Stimulated activated CD4-positive, alpha-beta T cell treated with anti-CD3 and anti-CD28 coated beads, Interleukin-15, amount 100 ng/mL, for 1 hour (primary cell): ENCODE measurements at regions not wholly inside any gene's neighbourhood (a gene's known extent, or its start where the extent isn't known, plus 50 kb on each side); places are given as distances from the start of the nearest gene placed in this dataset.
A peak's percentile ranks its signal among the peaks of the same experiment; 100 is the strongest.

Experiments
- DNase-seq, 2 donors: peaks; one replicate each; pipeline ENCODE4 v3.0.0-alpha.2; 2020; ENCODE audit warnings: low read depth in 1 of 2, low spot score in 1 of 2

DNA sequence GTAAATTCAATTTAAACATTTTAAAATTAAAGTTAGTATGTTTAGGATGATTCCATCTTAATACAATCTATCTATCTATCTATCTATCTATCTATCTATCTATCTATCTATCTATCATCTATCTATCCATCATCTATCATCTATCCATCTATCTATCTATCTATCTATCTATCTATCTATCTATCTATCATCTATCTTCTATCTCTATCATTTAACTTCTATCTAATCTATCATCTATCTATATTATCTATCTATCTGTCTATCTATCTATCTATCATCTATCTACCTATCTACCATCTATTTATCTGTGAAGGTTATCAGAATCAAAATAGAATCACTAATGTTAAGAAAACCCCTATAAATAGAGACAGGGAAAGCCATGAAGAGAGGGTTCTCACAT lies 78.3 kb downstream of the RAMP3 start:
- no peak for DNase-seq

DNA sequence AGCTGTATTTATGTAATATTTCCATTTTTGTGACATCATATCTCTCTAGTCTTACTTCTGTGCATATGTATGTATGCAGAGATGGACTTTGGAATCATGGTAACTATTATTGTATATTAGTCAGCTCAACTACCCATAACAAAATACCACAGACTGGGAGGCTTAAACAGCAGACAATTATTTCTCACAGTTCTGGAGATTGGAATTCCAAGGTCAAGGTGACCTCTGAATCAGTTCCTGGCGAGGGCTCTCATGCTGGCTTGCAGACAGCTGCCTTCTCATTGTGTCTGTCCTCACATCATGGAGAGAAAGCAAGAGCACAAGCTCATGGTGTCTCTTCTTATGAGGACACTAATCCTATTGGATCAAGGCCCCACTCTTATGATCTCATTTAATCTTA lies 79.1 kb downstream of the RAMP3 start:
- DNase-seq, result no peak

DNA sequence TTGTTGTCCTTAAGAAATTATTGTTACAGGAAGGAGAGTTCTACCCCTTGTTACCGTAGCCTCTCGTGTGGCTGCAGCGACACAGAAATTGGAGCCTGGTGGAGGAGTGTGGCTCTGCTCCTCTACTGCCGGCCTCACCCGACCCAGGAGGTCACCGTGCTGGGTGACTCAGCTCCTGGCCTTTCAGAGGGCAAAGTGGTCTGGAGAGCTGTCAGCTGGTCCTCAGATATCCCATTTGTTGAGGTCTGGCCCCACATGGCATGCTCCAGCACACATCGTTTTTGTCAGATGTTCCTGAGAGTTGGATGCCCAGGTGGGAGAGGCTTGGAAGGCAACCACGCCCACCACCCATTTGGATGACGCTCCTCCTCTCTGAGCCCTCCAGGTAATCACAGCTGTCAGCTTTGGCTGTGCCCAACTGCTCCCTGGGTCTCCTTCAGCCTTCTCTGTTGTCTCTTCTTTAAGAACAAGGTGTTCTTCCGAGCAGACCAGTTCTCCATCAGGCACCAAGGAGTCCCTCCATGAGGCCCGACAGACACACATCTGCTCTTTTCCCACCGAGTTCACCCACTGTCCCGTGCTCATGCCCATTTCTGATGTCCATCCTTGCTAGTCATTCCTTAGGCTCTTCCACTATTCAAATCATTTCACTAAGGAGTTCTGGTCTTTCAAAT lies 80.3 kb downstream of the RAMP3 start:
- no peak for DNase-seq

GRCh38 chr7:45238806-45239205 lies 81.2 kb downstream of the RAMP3 start:
- no peak for DNase-seq

GRCh38 chr7:45239486-45239885 lies 81.9 kb downstream of the RAMP3 start:
- no peak for DNase-seq

- no peak for DNase-seq
Measured at GRCh38 chr7:45240273-45240771, 82.7 kb downstream of the RAMP3 start.

DNA sequence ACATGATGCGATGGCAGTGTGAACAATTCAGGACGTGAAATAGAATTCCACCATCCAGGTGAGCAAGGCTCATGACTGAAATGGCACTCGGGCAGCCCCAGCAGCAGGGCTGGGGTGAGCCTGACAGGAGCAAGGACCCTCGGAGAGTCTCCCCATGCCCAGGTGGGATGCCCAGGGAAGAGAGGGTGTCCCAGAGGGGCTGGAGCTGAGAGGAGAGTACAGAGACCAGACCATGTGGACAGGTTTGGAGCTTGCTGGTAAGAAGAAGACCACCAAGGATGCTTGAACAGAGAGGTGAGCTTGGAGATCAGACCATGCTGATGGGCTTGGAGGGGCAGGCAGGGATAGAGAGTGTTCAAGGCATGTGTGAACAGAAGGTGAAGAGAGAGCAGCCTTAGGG lies 83.3 kb downstream of the RAMP3 start:
- DNase-seq, result no peak

DNA sequence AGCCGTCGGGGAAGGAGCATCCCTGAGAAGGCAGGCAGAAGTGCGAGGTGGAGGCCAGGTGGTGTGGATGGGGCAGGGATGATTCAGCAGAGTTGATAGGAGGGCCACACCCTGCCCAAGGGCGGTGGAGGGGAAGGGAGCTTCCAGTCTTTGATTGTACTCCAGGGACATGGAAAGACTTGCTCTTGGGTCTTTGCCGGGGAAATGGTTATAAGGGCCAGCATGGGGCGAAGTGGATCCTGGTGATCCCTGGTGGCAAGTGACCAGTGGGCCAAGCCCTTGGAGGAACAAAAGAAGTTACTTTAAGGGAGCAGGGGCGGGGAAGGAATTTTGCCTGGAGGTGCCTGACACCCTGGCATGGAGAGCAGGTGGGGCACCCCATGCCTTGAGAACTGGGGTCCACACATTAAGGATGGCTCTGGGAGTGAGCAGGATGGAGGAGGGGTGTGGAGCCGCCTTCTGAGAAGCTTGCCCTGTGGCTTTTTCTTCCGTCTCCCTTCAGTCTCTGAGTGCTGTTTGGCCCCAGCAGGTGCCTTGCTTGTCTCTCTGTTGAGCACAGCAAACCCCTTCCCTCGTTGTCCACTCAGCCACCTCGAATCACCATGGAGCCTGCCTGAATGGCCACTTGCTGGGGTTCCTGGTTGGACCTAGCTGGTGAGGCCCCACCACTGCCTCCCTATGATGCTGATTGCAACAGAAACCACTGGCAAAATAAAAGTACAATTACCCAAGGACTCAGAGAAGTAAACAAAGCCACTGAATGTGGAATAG lies 83.9 kb downstream of the RAMP3 start:
- no peak for DNase-seq

DNA sequence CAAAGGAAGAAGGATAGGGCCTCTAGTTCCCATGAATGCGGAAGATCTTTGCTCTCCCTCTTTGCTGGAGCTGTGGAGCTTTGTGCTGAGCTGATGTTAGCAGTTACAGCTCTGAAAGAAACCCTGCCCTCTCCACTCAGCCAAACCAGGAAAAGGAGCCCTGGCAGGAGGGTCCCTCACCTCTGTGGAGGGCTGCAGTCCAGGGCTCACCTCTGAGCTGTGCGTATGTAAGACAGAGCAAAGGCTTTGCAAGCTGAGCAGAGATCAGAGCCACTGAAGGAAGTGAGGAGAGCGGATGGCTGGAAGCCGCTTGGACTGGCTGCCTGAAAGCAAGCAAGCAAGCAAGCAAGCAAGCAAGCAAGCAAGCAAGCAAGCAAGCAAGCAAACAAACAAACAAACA lies 84.7 kb downstream of the RAMP3 start:
- no peak for DNase-seq

- no peak for DNase-seq
Measured at GRCh38 chr7:45242698-45243097, 85.1 kb downstream of the RAMP3 start.

- DNase-seq, result no peak
Measured at GRCh38 chr7:45244981-45245380, 87.4 kb downstream of the RAMP3 start.

GRCh38 chr7:45246339-45246738 lies 88.7 kb downstream of the RAMP3 start:
- DNase-seq, result no peak

DNA sequence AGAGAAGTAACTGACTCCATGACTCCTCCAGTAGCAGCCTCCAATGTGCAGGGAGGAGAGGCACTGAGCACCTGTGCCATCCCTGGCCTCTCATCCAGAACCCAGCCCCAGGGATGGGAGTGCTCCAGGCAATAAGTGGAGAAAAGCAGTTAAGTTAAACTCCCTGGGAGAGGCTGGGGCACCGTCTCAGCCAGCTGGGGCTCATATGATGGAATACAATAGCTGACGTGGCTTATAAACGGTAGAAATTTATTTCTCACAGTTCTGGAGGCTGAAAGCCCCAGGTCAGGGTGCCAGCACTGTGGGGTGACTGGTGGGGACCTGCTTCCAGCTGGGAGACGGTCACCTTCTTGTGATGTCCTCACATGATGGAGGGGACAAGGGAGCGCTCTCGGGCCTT lies 94.7 kb downstream of the RAMP3 start:
- no peak for DNase-seq

DNA sequence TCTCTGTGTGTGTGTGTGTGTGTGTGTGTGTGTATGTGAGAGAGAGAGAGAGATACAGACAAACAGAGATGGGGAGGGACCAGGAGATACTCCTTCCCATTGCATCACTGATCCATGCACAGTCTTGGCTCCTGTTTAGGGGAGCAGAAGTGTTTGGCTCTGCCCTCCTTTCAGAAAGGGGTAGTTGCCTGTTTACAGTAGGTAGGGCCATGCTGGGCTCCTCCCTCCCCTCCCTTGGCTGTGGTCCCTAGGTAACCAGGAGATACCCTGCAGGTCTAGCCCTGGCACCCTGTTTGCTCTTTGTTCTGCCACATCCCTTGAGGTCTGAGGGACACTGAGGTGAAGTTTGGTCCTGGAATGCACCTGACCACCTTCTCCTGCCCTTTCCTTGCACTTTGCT lies 95.3 kb downstream of the RAMP3 start:
- no peak for DNase-seq

DNA sequence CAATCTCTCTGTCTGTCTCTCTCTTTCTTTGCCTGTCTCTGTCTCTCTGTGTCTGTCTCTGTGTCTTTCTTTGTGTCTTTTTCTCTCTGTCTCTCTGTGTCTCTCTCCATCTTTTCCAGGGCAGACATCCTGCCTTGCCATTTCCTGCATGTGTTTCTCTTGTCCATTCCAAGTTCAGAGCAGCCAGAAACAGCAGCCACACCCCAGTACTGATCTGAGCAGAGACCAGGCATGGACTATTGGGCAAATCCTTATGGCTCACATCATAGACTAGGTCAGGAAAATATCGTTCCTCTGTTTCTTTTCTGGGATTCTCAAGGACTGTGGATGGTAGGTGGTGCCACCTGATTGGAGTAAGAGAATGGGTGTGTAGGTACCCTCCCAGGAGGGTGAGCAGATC lies 95.8 kb downstream of the RAMP3 start:
- DNase-seq, result no peak

GRCh38 chr7:45255187-45255586 lies 97.6 kb downstream of the RAMP3 start:
- DNase-seq, result no peak

GRCh38 chr7:45256309-45256708 lies 98.7 kb downstream of the RAMP3 start:
- DNase-seq, result no peak

DNA sequence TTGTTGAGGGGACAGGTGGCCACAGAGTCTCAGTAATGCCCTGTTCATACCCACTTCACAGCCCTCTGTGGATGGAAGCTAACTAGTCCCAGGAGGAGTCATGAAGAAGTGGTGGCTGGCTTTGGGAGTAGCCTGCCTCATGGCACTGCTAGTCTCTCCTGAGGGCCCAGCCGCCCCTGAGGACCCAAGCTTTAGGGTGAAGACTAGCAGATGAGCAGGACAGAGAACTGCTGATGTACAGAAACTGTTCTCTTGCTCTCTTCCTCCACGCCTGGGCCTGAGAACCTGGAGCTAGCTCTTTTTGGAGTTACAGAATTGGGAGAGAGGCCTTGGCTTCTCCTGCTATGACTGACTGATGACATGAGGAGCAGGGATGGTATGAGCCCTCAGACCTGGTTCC lies 99.2 kb downstream of the RAMP3 start:
- no peak for DNase-seq

GRCh38 chr7:45257284-45257683 lies 99.7 kb downstream of the RAMP3 start:
- DNase-seq, result no peak

- DNase-seq, result no peak
Measured at GRCh38 chr7:45258533-45259226, 101.1 kb downstream of the RAMP3 start.

GRCh38 chr7:45259227-45259596 lies 101.6 kb downstream of the RAMP3 start:
- no peak for DNase-seq

GRCh38 chr7:45259966-45260646 lies 102.5 kb downstream of the RAMP3 start:
- DNase-seq, result peak; percentile 29 to 66
